Stimulated activated CD8-positive, alpha-beta memory T cell treated with anti-CD3 and anti-CD28 coated beads, Interleukin-7, amount 100 ng/mL, for 24 hours (primary cell): ENCODE measurements at regions not wholly inside any gene's neighbourhood (a gene's known extent, or its start where the extent isn't known, plus 50 kb on each side); places are given as distances from the start of the nearest gene placed in this dataset.

Source experiments
- DNase-seq: peaks from one replicate; pipeline ENCODE4 v3.0.0-alpha.2; 2020; ENCODE audit warnings: low read depth

GRCh38 chr6:21965016-21965415 lies 331.8 kb downstream of the PRL start:
- DNase-seq: no peak

DNA sequence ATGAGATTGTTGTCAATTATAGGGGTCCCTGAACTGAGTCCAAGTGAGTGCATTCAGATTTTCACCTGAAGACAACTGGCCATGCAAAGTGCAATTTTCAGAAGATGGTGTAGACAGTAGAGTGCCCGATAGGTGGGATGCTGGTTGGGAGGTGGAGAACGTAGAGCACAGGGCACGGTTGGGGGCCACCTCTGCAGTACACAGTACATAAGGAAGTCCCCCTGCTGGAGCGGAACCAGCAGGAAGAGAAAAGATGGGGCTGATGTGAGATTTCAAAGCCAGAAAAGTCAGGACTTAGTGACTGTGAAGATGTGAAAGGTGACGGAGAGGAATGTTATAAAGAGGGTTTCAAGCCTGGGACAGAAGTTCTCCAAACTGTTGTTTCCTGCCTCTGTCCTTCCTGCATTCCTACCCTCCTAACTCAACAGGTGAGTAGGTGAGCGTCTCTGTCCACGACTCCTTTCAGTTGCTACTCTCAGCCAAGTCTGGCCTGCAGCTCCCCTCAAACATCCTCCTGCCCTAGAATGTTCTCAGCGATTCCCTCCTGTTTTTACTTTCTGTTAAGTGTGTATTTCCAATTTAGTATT lies 330.8 kb downstream of the PRL start:
- no peak for DNase-seq

DNA sequence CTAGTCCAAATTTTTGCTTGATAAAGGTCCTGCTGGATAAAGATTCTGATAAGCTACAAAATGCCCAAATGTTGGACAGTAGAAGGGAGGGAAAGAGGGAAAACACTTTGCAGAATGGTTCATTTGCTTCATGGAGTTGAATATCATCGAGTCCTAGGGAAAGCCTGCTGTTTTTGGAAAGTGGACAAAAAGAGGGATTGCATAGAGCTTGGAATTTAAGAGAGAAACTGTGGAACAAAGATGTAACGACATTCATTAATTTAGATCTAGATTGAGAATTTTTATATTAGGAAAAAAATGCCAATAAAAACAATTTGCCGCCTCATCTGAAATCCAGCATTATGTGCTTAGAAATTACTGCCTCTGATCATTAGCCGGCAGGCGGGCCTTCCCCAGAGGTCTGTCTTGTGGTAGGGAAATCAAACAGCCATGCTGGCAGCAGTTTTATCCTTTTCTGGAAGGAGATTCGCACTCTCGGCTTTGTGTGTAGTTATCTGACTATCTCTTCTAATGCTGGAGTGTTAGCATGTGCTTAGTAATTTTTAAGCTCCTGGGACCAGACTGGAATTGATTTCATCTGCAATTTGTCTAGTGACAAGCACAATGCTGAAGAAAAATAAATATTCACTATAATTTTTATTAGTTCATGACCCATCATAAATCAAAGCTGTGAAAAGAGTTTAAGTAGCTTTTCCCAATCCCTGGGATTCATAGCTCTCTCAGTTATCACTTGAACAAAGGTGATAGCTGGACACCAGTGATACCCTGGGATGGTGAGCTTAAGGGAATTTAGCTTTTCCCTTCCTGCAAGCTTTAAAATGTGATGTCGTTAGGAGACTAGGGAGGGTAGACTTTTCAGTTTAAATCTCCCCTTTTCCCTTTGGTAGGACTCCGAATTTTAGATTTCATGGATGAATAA lies 329.5 kb downstream of the PRL start:
- no peak for DNase-seq

- no peak for DNase-seq
Observed at GRCh38 chr6:21968411-21968810, 328.4 kb downstream of the PRL start.

GRCh38 chr6:21969192-21969591 lies 327.6 kb downstream of the PRL start:
- DNase-seq: no peak

GRCh38 chr6:21970569-21971300 lies 326.1 kb downstream of the PRL start:
- no peak for DNase-seq

DNA sequence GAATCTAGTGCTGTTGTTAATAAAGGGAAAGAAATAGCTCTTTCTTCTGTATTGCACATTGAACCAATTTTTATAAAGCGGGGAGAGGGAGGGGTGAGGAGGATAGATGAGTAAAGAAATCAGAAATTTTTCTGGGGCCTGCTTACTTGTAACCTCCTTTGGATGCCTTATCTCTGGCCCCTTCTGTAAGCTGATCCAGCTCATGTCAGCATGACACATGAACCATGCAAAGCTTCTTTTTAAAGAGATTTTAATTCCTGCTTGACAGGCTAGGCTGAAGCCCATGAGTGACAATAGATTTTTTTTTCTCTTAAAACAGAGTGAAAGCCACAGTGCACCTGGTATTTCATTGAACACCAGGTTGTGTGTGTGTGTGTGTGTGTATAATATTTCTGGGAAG lies 325.3 kb downstream of the PRL start:
- no peak for DNase-seq

DNA sequence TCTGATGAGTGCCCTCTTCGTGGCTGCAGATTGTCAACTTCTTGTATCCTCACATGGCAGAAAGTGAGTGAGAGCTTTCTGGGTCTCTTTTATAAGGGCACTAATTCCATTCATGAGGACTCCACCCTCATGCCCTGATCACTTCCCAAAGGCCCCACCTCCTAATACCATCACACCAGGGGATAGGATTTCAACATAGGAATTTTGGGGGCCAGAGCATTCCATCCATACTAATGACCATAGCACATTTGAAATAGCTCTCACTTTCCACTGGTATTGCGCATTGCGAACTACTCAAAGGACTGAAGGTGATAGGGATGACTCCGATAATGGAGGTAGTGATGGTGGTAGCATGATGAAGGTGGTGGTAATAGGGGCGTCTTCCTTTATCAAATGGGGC lies 324.3 kb downstream of the PRL start:
- no peak for DNase-seq

DNA sequence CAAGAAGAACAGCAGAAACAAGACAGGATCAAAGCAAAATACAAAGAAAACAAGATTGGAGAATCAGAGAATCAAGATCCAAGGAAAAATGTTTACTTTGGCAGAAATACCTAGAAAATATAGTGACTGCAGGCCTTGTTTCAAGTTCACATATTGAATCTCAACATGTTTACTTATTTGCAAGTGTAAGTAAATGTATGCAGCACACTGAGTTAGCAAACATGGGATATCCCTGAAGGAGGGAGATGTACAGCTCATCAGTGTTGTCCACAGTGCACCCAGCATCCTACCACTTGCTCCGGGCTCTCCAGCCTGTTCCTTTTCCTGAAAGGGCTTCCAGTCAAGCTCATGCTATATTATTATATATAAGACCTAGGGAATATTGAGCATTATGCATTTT lies 319.5 kb downstream of the PRL start:
- no peak for DNase-seq

GRCh38 chr6:21981235-21981833 lies 315.5 kb downstream of the PRL start:
- no peak for DNase-seq

GRCh38 chr6:21984135-21984534 lies 312.7 kb downstream of the PRL start:
- DNase-seq: no peak

DNA sequence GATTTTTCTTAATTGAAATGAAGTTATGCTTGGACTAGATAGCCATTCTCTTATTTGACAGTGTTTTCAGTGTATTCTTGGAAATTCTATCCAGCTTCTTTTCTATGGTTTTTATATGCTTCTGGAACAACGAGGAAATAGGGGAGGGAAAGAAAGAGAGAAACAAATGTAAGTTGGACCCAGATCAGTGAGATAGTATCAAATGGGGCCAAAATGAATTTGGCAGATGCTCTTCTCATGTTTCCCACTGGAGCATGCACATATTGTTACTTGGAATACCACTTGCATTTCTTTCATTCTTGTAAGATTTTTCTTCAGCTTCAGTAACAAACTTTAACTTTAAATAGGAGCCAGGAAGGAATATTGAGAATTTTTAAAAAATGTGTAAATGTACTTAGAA lies 312.3 kb downstream of the PRL start:
- DNase-seq: no peak

DNA sequence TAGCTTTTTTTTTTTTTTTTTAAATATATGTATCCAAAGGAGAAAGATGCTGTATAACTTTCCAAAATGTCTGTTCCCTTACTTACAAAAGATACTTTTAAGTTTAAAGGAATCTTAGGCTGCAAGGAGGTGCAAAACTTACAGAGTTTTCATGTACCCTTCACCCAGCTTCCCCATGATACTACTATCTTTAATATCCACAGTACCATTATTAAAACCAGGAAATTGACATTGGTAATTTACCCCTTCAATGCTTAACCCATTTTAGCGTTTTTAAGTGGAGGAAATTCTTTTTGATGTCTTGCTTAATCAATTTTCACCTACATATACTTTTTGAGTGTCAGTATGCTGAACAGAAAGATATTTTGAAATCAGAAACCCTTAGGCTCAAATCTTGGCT lies 310.9 kb downstream of the PRL start:
- no peak for DNase-seq

DNA sequence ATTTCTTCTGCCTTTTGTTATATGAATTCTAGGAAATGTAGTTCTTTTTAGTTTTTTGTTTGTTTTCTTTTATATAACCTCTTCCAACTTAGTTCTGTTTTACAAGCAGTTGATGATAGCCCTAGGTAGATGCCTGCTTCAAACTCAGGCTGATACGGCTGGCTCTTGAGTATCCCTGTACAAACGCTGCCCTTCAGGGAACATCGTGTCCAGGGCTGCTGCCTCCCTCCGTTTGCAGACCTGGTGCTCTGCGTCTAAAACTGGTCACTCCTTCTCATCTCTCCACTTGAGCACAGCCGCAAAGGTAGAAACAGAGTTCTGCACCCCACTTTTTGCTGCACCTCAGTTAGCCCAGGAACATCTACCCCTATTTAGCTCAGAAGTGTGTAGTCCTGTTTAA lies 310.1 kb downstream of the PRL start:
- no peak for DNase-seq

DNA sequence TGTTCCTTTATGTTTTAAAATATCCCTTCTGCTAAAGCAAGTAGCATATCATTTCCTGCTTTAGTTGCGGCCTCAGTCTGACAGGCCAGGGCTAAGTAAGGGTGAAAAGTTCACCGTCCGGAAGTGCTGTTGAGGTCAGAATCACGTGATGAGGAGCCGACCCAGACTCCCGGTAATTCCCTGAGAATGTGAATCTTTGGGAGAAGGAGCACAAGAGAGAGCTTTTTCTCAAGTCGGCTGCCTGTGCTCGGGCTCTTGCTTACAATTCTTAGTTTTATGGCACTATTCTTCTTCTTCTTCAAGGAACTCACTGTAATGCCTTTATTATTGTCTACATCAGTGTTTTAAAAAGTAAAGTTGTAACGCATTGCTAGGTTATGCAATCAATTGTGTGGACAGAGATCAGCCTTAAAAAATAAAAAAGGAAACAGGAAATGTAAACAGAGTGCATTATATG lies 309.3 kb downstream of the PRL start:
- DNase-seq: no peak

DNA sequence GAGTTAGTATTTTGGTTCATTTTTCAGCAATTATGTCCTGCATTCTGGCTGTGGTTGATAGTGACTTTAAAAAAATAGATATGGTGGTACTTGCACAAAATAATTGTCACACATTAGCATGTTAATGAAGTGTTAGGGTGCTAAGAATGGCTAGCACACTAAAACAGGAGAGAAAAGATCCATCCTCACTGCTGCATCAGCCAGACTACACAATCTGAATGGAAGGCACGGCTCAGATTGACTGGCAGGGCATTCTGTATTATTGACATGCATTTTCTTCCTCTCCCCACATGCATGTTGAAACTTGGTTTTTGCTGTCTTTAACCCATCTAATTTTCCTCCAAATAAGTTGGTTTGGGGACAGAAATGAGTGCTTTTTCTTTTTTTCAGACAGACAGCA lies 306.3 kb downstream of the PRL start:
- DNase-seq: no peak

DNA sequence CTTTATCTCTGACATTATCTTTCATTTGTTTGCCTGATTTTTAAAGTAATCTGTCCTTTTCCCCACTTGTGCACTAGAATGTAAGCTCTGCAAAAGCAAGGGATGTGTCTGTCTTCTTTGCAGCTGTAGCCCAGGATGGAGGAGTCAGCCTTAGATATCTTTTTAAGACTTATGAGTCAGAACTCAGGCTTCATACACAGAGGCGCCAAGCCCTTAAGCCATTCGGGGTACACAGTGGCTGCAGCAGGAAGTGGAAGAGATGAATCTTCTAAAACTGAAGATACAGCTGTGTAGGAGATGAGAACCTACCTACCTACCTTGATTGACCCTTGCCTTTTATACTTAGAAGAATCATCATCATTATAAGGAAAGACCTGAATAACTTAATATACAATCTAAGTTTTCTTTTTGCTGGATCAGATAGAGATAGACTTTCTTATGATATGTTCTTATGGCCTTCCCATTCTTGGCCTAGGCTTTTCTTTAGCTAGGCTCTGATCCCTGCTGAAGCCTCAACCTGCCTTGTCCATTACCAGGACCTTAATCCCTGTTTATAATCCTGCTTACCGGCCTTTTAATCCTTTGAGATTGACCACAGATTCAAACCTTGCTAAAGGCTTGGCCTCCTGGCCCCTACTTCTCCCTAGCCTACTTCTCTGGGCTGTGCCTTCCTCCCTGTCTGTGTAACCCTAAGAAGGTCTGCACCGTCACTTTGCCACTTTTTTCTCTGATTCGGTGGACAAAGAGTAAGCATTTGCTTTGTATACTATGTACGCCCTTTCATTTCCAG lies 304.5 kb downstream of the PRL start:
- no peak for DNase-seq

GRCh38 chr6:21993841-21994240 lies 303.0 kb downstream of the PRL start:
- no peak for DNase-seq

GRCh38 chr6:21994821-21995220 lies 302.0 kb downstream of the PRL start:
- DNase-seq: no peak

DNA sequence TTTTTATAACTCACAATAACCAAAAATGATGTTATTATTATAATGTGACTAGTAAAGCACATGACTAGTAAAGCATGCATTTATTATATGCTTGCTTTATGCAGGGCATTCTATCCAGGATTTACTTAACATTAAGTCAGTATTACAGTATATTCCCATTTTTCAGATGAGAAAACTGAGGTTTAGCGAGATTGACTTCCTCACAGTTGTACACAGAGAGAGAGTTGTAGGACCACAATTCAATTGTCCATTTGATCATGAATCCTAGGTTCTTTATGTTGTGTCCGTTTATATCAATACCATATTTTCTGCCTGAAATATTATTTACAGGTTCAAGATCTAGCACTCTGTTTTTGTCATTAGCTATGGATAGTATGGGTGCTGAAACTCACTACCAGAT lies 301.5 kb downstream of the PRL start:
- DNase-seq: no peak

DNA sequence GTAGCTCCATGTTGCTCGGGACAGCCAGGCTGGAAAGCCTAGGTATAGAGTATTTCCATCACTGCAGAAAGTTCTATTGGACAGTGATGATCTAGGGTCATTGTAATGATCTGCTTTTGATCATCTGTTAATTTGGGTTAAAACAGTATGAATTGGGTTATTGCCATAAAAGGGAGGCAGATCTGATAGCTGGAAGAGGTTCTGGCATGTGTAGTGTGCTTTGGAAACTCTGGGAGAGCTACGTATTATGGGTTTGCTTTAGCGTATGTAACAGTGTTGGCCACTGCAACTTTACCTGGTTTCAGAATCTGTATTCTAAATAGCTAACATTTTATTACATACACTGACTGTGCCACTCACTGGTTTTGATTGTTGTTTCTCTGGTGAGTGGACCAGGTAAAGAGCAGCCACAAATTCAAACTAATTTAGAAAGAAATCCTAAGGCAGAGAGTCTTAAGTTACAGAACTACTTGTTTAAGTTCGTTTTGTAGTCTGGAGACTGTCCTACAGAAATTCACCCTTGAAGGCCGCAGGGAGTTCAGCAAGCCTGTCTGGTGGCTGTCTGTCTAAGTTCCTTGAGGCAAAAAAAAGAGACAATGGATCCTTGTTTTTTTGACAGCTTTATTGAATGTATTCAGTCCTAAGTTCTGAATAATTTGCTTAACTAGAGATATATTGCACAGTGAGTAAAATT lies 300.3 kb downstream of the PRL start:
- no peak for DNase-seq
